SJCRH30 (cell line): ENCODE measurements at regions not wholly inside any gene's neighbourhood (a gene's known extent, or its start where the extent isn't known, plus 50 kb on each side); places are given as distances from the start of the nearest gene placed in this dataset.
A peak's percentile ranks its signal among the peaks of the same experiment; 100 is the strongest.

Experiments
- DNase-seq, 2 experiments: peaks; one replicate each; pipeline ENCODE4 v3.0.0-alpha.2; 2015 to 2020
- H3K27ac ChIP-seq: fragments of 250-450 bp; sonication (Bioruptor Pico); 2 replicates; pipeline ENCODE4 v1.5.1; 2020; ENCODE audit warnings: mild to moderate bottlenecking, moderate library complexity
- H3K27me3 ChIP-seq: fragments of 250-450 bp; sonication (Bioruptor Pico); 2 replicates; pipeline ENCODE4 v1.5.1; 2020; ENCODE audit warnings: mild to moderate bottlenecking, moderate library complexity
- H3K36me3 ChIP-seq: fragments of 250-450 bp; sonication (Bioruptor Pico); 2 replicates; pipeline ENCODE4 v1.5.1; 2020; ENCODE audit warnings: mild to moderate bottlenecking, moderate library complexity
- H3K4me1 ChIP-seq: fragments of 250-450 bp; sonication (Bioruptor Pico); 2 replicates; pipeline ENCODE4 v1.5.1; 2020; ENCODE audit warnings: mild to moderate bottlenecking, moderate library complexity
- H3K4me3 ChIP-seq: fragments of 250-450 bp; sonication (Bioruptor Pico); 2 replicates; pipeline ENCODE4 v1.5.1; 2020; ENCODE audit warnings: mild to moderate bottlenecking, moderate library complexity
- H3K9me3 ChIP-seq: fragments of 250-450 bp; sonication (Bioruptor Pico); replicated peaks from 2 replicates; pipeline ENCODE4 v1.5.1; 2020; ENCODE audit warnings: mild to moderate bottlenecking, moderate library complexity

DNA sequence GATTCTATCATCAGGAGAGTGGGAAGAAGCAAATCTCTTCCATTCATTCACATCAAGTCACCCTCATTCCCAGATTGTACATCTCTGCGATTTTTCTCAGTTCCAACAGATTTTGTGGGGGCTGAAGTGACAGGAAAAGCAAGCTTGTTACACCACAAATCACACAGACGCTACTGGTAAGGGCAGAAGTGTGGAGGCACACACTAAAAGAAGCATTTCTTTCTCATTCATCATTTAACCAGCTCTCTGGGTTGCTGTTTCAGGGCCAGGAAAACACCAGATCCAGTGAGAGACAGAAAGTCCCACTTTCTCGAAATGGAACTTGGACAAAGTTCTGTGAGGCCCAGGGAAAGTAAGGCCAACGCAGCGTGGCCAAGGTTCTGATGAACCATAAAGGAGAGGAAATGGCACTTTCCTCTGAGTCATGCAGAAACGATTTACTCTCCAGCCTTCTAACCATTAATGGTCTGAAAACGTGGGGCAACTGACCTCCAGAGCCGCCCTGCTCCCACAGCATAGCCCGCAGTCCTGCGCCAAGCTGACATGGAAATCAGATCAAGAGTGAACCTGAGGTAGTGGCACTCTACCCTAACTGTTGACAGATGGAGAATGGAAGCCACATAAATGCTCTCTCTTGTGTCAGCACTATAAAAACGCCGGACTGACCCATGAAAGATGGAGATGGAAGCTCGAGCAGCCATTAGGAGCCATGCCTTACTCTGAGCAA, 191.0 kb downstream of the C1D start:
- Histone ChIP-seq H3K4me3 (no peak overlapping the region), H3K27me3 (no peaks in the 10 kb centered on the region), H3K4me1 (no peaks in the 10 kb centered on the region; the same call in 1 of the 2 replicates), H3K27ac (no peak overlapping the region), H3K36me3 (no peaks in the 10 kb centered on the region), H3K9me3 (no peaks in the 10 kb centered on the region)
- DNase-seq = peak; percentile 4 to 16

DNA sequence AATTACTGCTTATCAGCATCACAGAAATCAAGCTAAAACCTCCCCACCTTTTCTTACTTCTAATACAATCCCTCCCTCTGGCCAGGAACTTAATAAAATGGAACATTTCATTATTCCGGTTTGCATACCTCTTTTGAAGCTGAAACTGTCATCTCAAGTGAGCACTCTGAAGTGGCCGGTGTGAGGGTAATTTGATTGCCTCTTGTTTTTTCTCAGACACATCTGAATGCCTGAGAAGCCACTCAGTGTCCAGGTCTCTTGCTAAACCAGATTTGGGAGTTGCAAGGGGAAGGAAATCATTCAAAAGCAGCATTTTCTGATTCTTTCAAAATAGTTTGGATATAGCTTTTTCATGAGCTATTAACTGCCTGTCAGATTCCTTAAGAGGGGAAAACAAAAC, 190.3 kb downstream of the C1D start:
- no peak overlapping the region for H3K4me3 ChIP-seq
- no peaks in the 10 kb centered on the region; the same call in 1 of the 2 replicates for H3K4me1 ChIP-seq
- H3K27ac ChIP-seq = no peak overlapping the region
- H3K9me3 ChIP-seq = no peaks in the 10 kb centered on the region
- H3K27me3 ChIP-seq = no peaks in the 10 kb centered on the region
- no peaks in the 10 kb centered on the region for H3K36me3 ChIP-seq
- no peak for DNase-seq

DNA sequence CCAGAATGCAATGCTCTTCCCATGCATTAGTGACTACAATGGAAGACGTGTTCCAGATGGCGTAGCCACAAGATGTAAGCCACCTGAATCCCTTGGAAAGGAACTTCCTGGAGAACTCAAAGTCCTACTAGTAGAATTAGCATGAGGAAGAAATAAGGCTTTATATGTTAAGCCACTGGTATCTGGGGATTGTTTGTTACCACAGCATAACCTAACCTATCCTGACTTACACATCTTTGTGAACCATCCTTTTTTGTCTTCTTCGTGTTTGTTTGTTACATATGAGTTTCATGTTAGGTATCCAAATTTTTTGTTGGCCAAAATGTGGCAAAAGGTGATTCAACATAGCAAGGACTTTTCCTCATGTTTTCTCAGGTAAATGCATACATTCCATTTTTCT, 188.9 kb downstream of the C1D start:
- H3K36me3 ChIP-seq = no peaks in the 10 kb centered on the region
- DNase-seq = no peak

DNA sequence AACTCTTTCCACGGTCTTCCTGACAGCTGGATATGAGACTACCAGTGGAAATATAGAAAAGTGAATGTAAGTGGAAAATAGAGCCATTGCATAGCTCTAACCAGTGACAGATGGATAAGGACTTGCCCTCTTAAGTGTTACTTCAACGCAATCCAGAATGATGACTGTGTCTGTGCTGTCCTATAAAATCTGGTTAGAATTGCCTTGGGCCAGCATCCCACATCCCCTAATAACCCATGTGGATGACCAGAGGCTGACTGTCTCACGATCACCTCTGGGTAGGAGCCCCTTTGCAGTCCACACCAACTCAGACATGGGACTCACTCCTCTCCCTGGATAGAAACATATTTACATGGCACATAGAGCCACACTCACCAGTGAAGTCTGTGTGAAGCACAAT, 186.6 kb downstream of the C1D start:
- no peaks in the 10 kb centered on the region for H3K27me3 ChIP-seq
- no peaks in the 10 kb centered on the region for H3K9me3 ChIP-seq
- DNase-seq = no peak
- H3K4me3 ChIP-seq = no peak overlapping the region
- no peaks in the 10 kb centered on the region for H3K36me3 ChIP-seq
- peaks cover 9% of the 10 kb centered on the region; the same call in 1 of the 2 replicates for H3K4me1 ChIP-seq
- no peak overlapping the region for H3K27ac ChIP-seq

More for the DNA sequence above, 188.9 kb downstream of the C1D start:
- no peaks in the 10 kb centered on the region for H3K9me3 ChIP-seq
- no peak overlapping the region for H3K27ac ChIP-seq
- no peaks in the 10 kb centered on the region; the same call in 1 of the 2 replicates for H3K4me1 ChIP-seq
- no peak overlapping the region for H3K4me3 ChIP-seq
- no peaks in the 10 kb centered on the region for H3K27me3 ChIP-seq

DNA sequence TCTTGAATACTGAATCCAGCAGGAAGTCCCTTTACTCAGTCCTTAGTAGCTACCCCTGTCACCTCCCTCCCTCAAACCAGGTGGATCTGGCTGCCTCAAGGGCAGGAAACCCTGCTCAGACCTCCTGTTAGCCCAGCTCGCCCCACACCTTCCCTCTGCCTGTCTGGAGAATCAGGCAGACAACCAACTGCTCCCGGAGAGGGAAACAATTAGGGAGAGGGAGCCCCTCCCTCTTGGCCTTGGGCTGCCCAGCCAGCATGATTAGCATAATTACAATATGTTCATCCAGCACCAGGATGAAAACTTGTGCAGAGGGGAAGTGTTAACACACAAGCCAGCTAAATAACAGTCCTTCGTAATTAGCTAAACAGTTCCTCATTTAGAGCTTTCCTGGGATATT, 185.5 kb downstream of the C1D start:
- H3K36me3 ChIP-seq = no peaks in the 10 kb centered on the region
- peaks cover 9% of the 10 kb centered on the region; the same call in 1 of the 2 replicates for H3K4me1 ChIP-seq
- no peaks in the 10 kb centered on the region for H3K27me3 ChIP-seq
- no peak overlapping the region for H3K4me3 ChIP-seq
- no peak for DNase-seq
- H3K9me3 ChIP-seq = no peaks in the 10 kb centered on the region
- no peak overlapping the region for H3K27ac ChIP-seq

DNA sequence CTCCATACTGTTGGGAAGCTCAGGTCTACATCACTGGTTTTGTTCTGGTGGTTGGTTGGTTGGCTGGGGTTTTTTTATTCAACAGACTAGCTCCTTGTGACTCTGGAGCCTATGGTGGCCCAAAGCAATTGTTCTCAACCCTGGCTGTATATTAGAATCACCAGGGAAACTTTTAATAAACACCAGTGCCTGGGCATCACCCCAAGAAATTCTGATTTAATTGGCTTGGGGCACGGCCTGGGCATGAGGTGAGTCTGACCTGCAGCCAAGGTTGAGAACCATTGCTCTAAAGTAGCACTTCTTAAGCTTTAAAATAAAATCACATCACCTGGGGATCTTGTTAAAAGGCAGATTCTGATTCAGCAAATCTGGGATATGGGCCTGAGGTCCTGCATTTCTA, 184.1 kb downstream of the C1D start:
- Histone ChIP-seq H3K4me3 (no peak overlapping the region), H3K4me1 (peaks cover 9% of the 10 kb centered on the region; the same call in 1 of the 2 replicates), H3K36me3 (no peaks in the 10 kb centered on the region), H3K9me3 (no peaks in the 10 kb centered on the region), H3K27ac (no peak overlapping the region), H3K27me3 (no peaks in the 10 kb centered on the region)
- no peak for DNase-seq

DNA sequence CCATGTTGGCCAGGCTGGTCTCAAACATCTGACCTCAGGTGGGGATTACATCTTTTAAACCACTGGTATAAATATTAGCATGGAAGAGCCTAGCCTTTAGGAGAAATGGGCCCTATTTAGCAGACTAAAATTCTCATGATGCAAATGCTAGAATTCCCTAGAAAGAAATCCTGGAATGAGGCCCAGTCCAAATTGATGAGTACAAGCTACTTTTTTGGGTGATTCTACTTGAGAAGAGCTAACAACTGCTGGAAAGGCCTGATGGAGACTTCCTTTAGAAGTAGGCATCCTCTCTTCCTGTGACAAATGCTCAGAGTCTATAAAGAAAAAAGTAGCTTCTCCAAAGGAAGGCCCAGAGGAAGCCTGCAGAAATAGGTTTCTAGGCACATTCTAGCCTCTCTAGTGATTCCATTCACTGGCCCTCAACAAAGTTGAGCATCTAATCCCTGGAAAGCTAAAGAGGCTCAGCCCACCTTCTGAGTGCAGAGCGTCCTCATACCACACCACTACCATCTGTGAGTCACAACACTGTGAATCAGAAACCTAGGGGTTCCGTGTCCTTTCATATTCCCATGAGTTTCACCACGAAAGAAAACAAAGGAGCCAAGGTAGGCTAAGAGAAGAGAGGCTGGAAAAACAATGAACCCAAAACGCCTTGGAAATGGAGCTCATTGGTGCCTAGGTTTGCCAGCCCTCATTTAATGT, 183.1 kb downstream of the C1D start:
- no peak overlapping the region for H3K4me3 ChIP-seq
- DNase-seq = no peak
- H3K4me1 ChIP-seq = peaks cover 9% of the 10 kb centered on the region; the same call in 1 of the 2 replicates
- H3K9me3 ChIP-seq = no peaks in the 10 kb centered on the region
- H3K27me3 ChIP-seq = no peaks in the 10 kb centered on the region
- no peak overlapping the region for H3K27ac ChIP-seq
- no peaks in the 10 kb centered on the region for H3K36me3 ChIP-seq

DNA sequence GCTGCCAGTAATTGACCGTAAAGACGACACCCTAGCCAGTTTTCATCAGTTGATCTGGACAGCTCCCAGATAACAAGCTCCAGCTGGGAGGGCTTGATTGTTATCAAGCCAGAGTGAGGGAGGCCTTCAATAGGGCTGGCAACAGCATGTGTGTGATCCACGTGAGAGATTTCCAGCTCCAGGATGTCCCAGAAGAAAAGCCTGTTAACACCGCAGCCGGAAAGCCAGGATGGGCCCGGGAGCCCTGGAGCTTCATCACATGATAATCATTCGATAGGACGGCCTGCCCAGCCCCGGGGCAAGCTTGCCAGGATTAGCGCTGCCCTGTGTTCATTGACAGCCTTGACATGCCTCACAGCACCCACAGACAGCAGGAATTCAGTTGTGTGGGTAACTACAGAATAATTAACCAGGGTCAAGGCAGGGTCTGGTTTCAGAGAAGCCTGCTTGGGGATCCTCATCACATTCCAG, 182.5 kb downstream of the C1D start:
- Histone ChIP-seq H3K27ac (no peak overlapping the region), H3K36me3 (no peaks in the 10 kb centered on the region), H3K27me3 (no peaks in the 10 kb centered on the region), H3K4me1 (peaks cover 9% of the 10 kb centered on the region; the same call in 1 of the 2 replicates), H3K9me3 (no peaks in the 10 kb centered on the region), H3K4me3 (no peak overlapping the region)
- DNase-seq = peak; percentile 55 to 60

DNA sequence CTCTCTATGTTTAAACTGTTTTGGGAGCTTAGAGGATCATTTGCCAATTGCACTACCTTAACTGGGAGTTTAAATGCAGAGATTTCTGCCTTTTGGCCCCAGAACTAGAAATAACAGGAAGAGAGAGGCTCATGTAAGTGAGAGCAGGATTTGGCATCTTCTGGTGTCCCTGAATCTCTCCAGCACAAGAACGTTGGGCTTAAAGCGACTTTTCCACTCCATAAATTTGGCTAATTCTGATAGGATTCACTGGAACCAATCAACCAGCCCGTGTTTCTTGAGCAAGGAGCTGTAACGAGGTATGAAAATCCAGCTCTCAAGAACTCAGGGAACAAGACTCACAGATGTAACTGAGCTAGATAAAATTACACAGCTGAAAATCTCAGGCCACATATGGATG, 181.0 kb downstream of the C1D start:
- Histone ChIP-seq H3K4me1 (peaks cover 9% of the 10 kb centered on the region; the same call in 1 of the 2 replicates), H3K27me3 (no peaks in the 10 kb centered on the region), H3K9me3 (no peaks in the 10 kb centered on the region), H3K36me3 (no peaks in the 10 kb centered on the region), H3K27ac (no peak overlapping the region), H3K4me3 (no peak overlapping the region)
- no peak for DNase-seq

DNA sequence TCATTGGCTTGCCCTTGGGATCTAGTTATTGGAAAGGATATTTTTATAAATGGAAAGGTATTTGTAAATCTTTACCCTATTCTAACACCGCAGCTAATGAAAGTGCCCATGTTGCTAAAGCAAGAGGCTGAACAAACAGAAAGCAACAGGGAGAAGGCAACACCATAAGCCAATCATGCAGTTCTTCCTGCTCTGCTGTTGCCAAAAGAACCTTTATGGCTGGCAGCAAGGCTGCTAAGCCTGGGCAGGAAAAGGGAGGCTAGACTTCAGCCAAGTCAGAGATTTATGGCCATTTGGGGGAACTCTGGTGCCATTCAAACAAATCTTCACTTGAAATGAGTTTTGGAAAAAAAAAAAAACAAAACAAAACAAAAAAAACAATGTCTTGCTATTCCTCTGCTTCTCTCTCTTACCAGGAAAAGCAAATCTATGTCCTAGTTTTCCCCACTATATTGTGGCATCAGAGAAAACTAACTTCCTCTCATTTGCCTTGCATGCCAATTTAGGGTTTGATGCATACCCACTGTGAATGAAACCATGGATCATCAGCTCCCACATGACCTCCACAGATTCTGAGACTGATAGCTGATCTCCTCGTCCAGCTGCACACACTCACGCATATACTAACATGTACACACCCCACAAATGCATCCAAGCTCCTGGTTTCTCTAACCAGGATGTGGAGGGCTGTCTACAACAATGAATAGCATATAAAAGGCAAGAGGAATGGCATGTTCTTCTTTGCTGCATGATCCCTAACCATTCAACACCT, 179.3 kb downstream of the C1D start:
- no peak for DNase-seq
- Histone ChIP-seq H3K9me3 (no peaks in the 10 kb centered on the region), H3K4me3 (no peak overlapping the region), H3K4me1 (peaks cover 9% of the 10 kb centered on the region; the same call in 1 of the 2 replicates), H3K27me3 (no peaks in the 10 kb centered on the region), H3K36me3 (no peaks in the 10 kb centered on the region), H3K27ac (no peak overlapping the region)

DNA sequence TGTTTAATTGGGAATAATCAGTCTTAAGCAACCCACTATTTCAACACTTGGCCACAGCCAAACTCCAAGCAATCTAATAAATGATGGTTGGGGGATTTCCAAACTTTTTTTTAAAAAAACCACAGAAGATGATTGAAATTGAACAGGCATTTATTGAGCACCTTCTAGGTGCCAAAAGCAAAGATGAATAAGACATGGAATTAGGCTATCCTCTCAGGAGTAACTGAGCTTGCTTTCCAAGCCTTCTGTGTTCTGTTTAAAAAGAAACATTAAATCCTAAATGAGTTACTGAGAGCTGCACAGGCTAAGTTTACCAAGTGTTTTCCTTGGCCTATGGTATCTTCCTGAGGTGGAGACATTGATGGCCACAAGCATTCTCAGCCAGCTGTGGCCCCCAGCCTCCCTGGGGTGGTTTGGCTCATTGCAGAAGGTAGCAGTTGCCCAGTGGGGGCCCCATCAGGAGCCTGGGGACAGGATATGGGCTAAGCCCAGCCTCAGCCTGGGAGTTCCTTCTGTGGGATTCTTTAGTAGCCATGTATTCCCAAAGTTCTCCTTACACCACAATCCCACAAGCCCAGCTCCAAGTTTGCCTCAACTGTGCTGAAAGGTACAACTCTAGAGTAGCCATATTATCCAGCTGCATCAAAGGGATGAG, 174.3 kb downstream of the C1D start:
- Histone ChIP-seq H3K36me3 (no peaks in the 10 kb centered on the region), H3K9me3 (no peaks in the 10 kb centered on the region), H3K27ac (no peak overlapping the region), H3K4me1 (no peaks in the 10 kb centered on the region), H3K27me3 (no peaks in the 10 kb centered on the region), H3K4me3 (no peak overlapping the region)
- DNase-seq = no peak

DNA sequence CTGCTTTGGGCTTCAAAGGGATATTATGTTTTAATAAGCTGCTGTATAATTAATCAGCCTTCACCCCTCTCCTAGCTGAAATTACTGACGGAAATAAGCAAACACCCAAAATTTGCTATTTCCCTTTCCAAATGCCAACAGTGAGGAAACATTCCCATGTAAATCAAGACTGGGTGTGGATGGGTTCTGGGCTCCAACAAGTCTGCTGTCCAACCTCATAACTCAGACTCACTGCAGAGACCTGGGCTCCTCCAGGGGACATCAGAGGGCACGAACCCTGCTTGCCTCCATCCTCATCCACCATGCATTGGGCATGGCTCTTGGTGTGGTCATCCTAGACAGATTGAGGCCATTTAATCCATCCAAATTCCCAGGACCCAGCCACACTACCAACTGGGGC, 173.7 kb downstream of the C1D start:
- Histone ChIP-seq H3K9me3 (no peaks in the 10 kb centered on the region), H3K4me3 (no peak overlapping the region), H3K36me3 (no peaks in the 10 kb centered on the region), H3K27me3 (no peaks in the 10 kb centered on the region), H3K4me1 (no peaks in the 10 kb centered on the region), H3K27ac (no peak overlapping the region)
- no peak for DNase-seq

DNA sequence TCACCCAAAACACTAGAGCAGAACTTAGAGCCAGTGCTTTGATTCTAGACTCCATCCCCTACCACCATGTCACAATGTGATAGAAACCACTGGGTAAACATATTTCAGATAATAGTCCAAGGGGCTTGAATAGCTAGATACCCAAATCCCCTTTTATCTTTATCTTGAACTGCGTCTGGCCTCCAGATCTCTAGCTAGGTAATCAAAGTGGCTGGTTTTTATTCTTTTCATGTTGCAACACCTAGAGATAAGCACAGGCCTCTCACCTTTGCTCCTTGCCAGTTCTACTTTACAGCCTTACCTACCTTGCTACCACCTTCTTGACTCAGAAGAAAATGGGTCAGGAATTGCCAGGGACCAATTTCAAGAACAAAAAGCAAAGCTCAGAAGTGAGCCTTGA, 171.2 kb downstream of the C1D start:
- H3K27me3 ChIP-seq = no peaks in the 10 kb centered on the region
- H3K4me1 ChIP-seq = peaks cover 6% of the 10 kb centered on the region
- no peaks in the 10 kb centered on the region for H3K36me3 ChIP-seq
- H3K4me3 ChIP-seq = no peak overlapping the region
- DNase-seq = no peak
- H3K9me3 ChIP-seq = no peaks in the 10 kb centered on the region
- H3K27ac ChIP-seq = no peak overlapping the region

DNA sequence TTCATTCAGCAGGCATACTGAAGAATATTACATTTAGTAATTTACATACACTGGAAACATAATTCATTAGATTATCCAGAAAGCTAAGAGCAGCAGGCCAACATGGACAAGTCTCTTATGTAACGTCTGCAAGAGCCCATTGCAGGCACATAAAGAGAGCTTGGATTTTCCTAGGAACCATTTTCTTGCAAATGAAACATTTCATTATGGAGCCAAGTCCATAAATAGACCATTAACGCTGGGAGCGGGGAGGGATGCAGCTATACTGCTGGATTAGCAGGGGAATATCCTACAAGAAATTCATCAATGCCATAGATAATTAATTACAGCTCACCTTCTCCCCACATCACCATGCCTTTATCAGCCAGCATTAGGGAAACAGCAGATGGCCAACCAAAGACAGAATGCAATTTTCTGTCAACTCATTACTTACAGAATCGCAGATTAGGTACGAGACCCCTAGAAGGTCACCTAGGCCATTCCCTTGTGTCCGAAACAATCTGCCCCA, 170.4 kb downstream of the C1D start:
- DNase-seq = no peak
- peaks cover 4% of the 10 kb centered on the region; the same call in 1 of the 2 replicates for H3K27me3 ChIP-seq
- no peak overlapping the region for H3K27ac ChIP-seq
- peaks cover 6% of the 10 kb centered on the region for H3K4me1 ChIP-seq
- no peaks in the 10 kb centered on the region for H3K9me3 ChIP-seq
- no peak overlapping the region for H3K4me3 ChIP-seq
- no peaks in the 10 kb centered on the region for H3K36me3 ChIP-seq
